HUES64 (cell line): ENCODE measurements at regions not wholly inside any gene's neighbourhood (a gene's known extent, or its start where the extent isn't known, plus 50 kb on each side); places are given as distances from the start of the nearest gene placed in this dataset.
"Not testable (repeated sequence)": the region's sequence is repeated elsewhere in the genome, so short reads cannot be mapped to it uniquely, and the experiment has no call there.

Source experiments
- H3K27ac ChIP-seq: 2 replicates; pipeline ENCODE4 v1.7.0; 2013; ENCODE audit warnings: low read depth, low read length, inconsistent platforms
- H3K27me3 ChIP-seq: 2 replicates; pipeline ENCODE4 v1.6.1; 2013; ENCODE audit warnings: mild to moderate bottlenecking, low read length; ENCODE audit not compliant: insufficient read depth
- H3K36me3 ChIP-seq: 2 replicates; pipeline ENCODE4 v1.6.1; 2013; ENCODE audit warnings: mild to moderate bottlenecking, low read length; ENCODE audit not compliant: insufficient read depth
- H3K4me1 ChIP-seq: 2 replicates; pipeline ENCODE4 v1.6.1; 2013; ENCODE audit warnings: mild to moderate bottlenecking, low read length, moderate library complexity; ENCODE audit not compliant: insufficient read depth
- H3K4me3 ChIP-seq: 2 replicates; pipeline ENCODE4 v1.5.1; 2013; ENCODE audit warnings: mild to moderate bottlenecking, low read length, moderate library complexity
- H3K9ac ChIP-seq: 2 replicates; pipeline ENCODE4 v1.6.1; 2013; ENCODE audit warnings: mild to moderate bottlenecking, low read depth, low read length
- H3K9me3 ChIP-seq: 2 replicates; pipeline ENCODE4 v1.6.1; 2013; ENCODE audit warnings: low read depth, low read length; ENCODE audit not compliant: insufficient read depth
- WGBS: fragments of 150-250, 120-280 bp; methylation state at CpG from one replicate; pipeline ENCODE4 v1.1.7; 2013; ENCODE audit warnings: missing lambda C conversion rate; 5-methylcytosine and 5-hydroxymethylcytosine counted together

GRCh38 chr5:82641331-82642003 is 363.3 kb upstream of the RPS23 start:
- no peaks in the 10 kb centered on the region for H3K9me3 ChIP-seq
- 69% methylated on average over 4 of the region's 4 CpGs for WGBS
- H3K27ac ChIP-seq = no peak overlapping the region

GRCh38 chr5:82640916-82641315 is 362.8 kb upstream of the RPS23 start:
- H3K27ac ChIP-seq = no peak overlapping the region

More at GRCh38 chr5:82641331-82642003, 363.3 kb upstream of the RPS23 start:
- H3K4me1 ChIP-seq = peaks cover 13% of the 10 kb centered on the region
- no peaks in the 10 kb centered on the region for H3K36me3 ChIP-seq
- no peaks in the 10 kb centered on the region for H3K27me3 ChIP-seq
- no peak overlapping the region for H3K4me3 ChIP-seq
- no peak overlapping the region for H3K9ac ChIP-seq

GRCh38 chr5:82639393-82640144 is 361.4 kb upstream of the RPS23 start:
- no peaks in the 10 kb centered on the region for H3K36me3 ChIP-seq
- WGBS = 90% methylated on average over 2 of the region's 2 CpGs
- peaks cover 13% of the 10 kb centered on the region for H3K4me1 ChIP-seq
- no peaks in the 10 kb centered on the region for H3K9me3 ChIP-seq
- no peak overlapping the region for H3K9ac ChIP-seq
- no peak overlapping the region for H3K4me3 ChIP-seq
- no peaks in the 10 kb centered on the region for H3K27me3 ChIP-seq
- H3K27ac ChIP-seq = no peak overlapping the region

More at GRCh38 chr5:82640916-82641315, 362.8 kb upstream of the RPS23 start:
- Histone ChIP-seq H3K9me3 (no peaks in the 10 kb centered on the region), H3K27me3 (no peaks in the 10 kb centered on the region), H3K9ac (no peak overlapping the region), H3K4me3 (no peak overlapping the region), H3K36me3 (no peaks in the 10 kb centered on the region), H3K4me1 (peaks cover 13% of the 10 kb centered on the region)
- WGBS = 72% methylated on average over 2 of the region's 3 CpGs

- no peak overlapping the region for H3K9ac ChIP-seq
- H3K36me3 ChIP-seq = no peaks in the 10 kb centered on the region
- H3K4me1 ChIP-seq = peaks cover 13% of the 10 kb centered on the region
- no peak overlapping the region for H3K27ac ChIP-seq
- WGBS = 94% methylated on average over 1 of the region's 1 CpG
- H3K27me3 ChIP-seq = no peaks in the 10 kb centered on the region
- H3K4me3 ChIP-seq = no peak overlapping the region
- no peaks in the 10 kb centered on the region for H3K9me3 ChIP-seq
Observed at GRCh38 chr5:82636591-82636990, 358.4 kb upstream of the RPS23 start.

GRCh38 chr5:82635561-82636288 is 357.6 kb upstream of the RPS23 start:
- H3K27ac ChIP-seq = no peak overlapping the region
- H3K9ac ChIP-seq = no peak overlapping the region
- 94% methylated on average over 4 of the region's 4 CpGs for WGBS
- peaks cover 13% of the 10 kb centered on the region for H3K4me1 ChIP-seq
- H3K27me3 ChIP-seq = no peaks in the 10 kb centered on the region
- no peak overlapping the region for H3K4me3 ChIP-seq
- no peaks in the 10 kb centered on the region for H3K9me3 ChIP-seq
- no peaks in the 10 kb centered on the region for H3K36me3 ChIP-seq

- WGBS = 93% methylated on average over 1 of the region's 1 CpG
- H3K9me3 ChIP-seq = no peaks in the 10 kb centered on the region; the same call in 1 of the 2 replicates
- H3K9ac ChIP-seq = no peak overlapping the region
- no peak overlapping the region for H3K4me3 ChIP-seq
- no peaks in the 10 kb centered on the region for H3K4me1 ChIP-seq
- no peak overlapping the region for H3K27ac ChIP-seq
- H3K27me3 ChIP-seq = no peaks in the 10 kb centered on the region
- H3K36me3 ChIP-seq = no peaks in the 10 kb centered on the region
Observed at GRCh38 chr5:82628364-82628910, 350.3 kb upstream of the RPS23 start.

DNA sequence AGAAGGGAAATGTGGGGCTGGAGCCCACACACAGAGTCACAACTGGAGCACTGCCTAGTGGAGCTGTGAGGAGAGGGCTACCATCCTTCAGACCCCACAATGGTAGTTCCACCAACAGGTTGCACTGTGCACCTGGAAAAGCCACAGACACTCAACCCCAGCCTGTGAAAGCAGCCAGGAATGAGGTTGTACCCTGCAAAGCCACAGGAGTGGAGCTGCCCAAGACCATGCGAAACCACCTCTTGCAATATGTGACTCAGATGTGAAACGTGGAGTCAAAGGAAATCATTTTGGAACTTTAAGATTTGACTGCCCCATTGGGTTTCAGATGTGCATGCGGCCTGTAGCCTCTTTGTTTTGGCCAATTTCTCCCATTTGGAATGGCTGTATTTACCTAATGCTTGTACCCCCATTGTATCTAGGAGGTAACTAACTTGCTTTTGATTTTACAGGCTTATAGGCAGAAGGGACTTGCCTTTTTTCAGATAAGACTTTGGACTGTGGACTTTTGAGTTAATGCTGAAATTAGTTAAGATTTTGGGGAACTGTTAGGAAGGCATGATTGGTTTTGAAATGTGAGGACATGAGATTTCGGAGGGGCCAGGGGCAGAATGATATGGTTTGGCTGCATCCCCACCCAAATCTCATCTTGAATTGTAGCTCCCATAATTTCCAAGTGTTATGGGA is 348.9 kb upstream of the RPS23 start:
- not testable (repeated sequence) for H3K9me3 ChIP-seq, H3K27ac ChIP-seq, H3K4me3 ChIP-seq, H3K27me3 ChIP-seq, H3K4me1 ChIP-seq, H3K9ac ChIP-seq, H3K36me3 ChIP-seq
- 90% methylated on average over 4 of the region's 4 CpGs for WGBS

DNA sequence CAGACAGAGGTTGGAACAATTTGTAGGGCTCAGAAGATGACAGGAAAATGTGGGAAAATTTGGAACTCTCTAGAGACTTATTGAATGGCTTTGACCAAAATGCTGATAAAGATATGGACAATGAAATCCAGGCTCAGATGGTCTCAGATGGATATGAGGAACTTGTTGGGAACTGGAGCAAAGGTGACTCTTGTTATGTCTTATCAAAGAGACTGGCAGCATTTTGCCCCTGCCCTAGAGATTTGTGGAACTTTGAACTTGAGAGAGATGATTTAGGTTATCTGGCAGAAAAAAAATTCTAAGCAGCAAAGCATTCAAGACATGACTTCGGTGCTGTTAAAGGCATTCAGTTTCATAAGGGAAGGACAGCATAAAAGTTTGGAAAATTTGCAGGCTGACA is 347.9 kb upstream of the RPS23 start:
- not testable (repeated sequence) for H3K27me3 ChIP-seq, H3K27ac ChIP-seq

DNA sequence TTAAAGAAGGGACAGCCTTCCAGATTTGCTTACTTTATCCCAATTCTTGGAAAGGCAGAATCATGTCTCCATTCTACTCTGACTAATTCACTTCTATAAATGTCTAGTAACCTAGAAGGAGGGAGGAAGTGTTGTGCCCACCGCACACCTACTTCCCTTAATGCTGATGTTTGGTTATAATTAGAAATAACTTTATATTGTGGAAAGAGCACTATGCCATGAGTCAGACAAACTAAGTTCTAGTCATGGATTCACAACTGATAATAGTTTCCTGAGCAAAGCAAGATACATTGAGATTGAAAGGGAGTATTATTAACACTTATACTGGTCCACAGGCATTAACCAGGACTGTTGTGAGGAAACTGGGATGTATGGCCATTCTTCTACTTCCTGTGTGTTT is 345.9 kb upstream of the RPS23 start:
- H3K27me3 ChIP-seq = no peaks in the 10 kb centered on the region
- no peak overlapping the region for H3K9ac ChIP-seq
- H3K4me1 ChIP-seq = no peaks in the 10 kb centered on the region
- no peak overlapping the region for H3K4me3 ChIP-seq
- no peak overlapping the region for H3K27ac ChIP-seq
- H3K9me3 ChIP-seq = no peaks in the 10 kb centered on the region; the same call in 1 of the 2 replicates
- no peaks in the 10 kb centered on the region for H3K36me3 ChIP-seq
- 100% methylated on average over 1 of the region's 1 CpG for WGBS

More for the DNA sequence above, 347.9 kb upstream of the RPS23 start:
- not testable (repeated sequence) for H3K9me3 ChIP-seq, H3K4me3 ChIP-seq, H3K4me1 ChIP-seq, H3K9ac ChIP-seq, H3K36me3 ChIP-seq
- 100% methylated on average over 1 of the region's 1 CpG for WGBS

GRCh38 chr5:82622711-82623514 is 344.8 kb upstream of the RPS23 start:
- WGBS = 96% methylated on average over 6 of the region's 6 CpGs

More at GRCh38 chr5:82622711-82623514, 344.8 kb upstream of the RPS23 start:
- Histone ChIP-seq H3K27me3 (no peaks in the 10 kb centered on the region), H3K4me3 (no peak overlapping the region), H3K27ac (no peak overlapping the region), H3K36me3 (no peaks in the 10 kb centered on the region), H3K9me3 (no peaks in the 10 kb centered on the region), H3K9ac (no peak overlapping the region), H3K4me1 (no peaks in the 10 kb centered on the region)
